Breast epithelium (tissue), 3 donors: ENCODE measurements at regions not wholly inside any gene's neighbourhood (a gene's known extent, or its start where the extent isn't known, plus 50 kb on each side); places are given as distances from the start of the nearest gene placed in this dataset.

ENCODE experiments used
- CTCF ChIP-seq, 3 donors: fragments of 450-650 bp; IDR thresholded peaks; one replicate each; pipeline ENCODE4 v1.5.1; 2016 to 2017; ENCODE audit warnings: antibody characterized with exemption in 3 of 3, mild to moderate bottlenecking in 3 of 3, moderate library complexity in 3 of 3
- POLR2A ChIP-seq: fragments of 450-650 bp; IDR thresholded peaks from one replicate; pipeline ENCODE4 v1.6.1; 2016; ENCODE audit warnings: antibody characterized with exemption, mild to moderate bottlenecking, moderate library complexity
- POLR2AphosphoS5 ChIP-seq, 3 donors: sonication (generic); formaldehyde crosslinking; IDR thresholded peaks; one replicate each; pipeline ENCODE4 v1.6.1; 2017; ENCODE audit warnings: antibody characterized with exemption in 3 of 3

GRCh38 chr5:2281446-2281845 is 398.7 kb upstream of the IRX4 start:
- TF ChIP-seq CTCF (IDR thresholded peaks at IDR 0.05) (no peak), POLR2A (no peak), POLR2AphosphoS5 (IDR thresholded peaks at IDR 0.05) (no peak)
